ENCODE measurements at regions not wholly inside any gene's neighbourhood (a gene's known extent, or its start where the extent isn't known, plus 50 kb on each side); places are given as distances from the start of the nearest gene placed in this dataset.

- no peak for TF ChIP-seq CTCF (conservative IDR thresholded peaks at IDR 0.05; ENCODE audit: low read depth, low read length)
- TF ChIP-seq EZH2phosphoT487 (IDR thresholded peaks at IDR 0.05; ENCODE audit: borderline replicate concordance, low read length), result no peak
These were observed 216.2 kb downstream of the MED10 start for GRCh38 chr5:6162175-6162574.

Data from PC-3 (cell line).